Panc1 (cell line): ENCODE measurements at regions not wholly inside any gene's neighbourhood (a gene's known extent, or its start where the extent isn't known, plus 50 kb on each side); places are given as distances from the start of the nearest gene placed in this dataset.

Experiments
- ATAC-seq: fragments of 200-7000 bp; cut with Tn5 transposase; 2 replicates; pipeline ENCODE4 v1.9.1; 2020; ENCODE audit warnings: mild to moderate bottlenecking, moderate library complexity
- BruUV-seq: library from RNA; stranded (reverse); fragments of 400-500 nt; replicated peaks from 2 replicates; lab custom pipeline; 2021; lab: Mats Ljungman, UMichigan
- CTCF ChIA-PET: fragments of 300-600 bp; sonication (Branson Sonifier 250); formaldehyde crosslinking; loops from one replicate; lab custom pipeline; 2022; ENCODE audit warnings: antibody characterized with exemption; lab: Charles Lee
- POLR2A ChIA-PET: fragments of 300-600 bp; sonication (Branson Sonifier 250); formaldehyde crosslinking; loops from one replicate; lab custom pipeline; 2022; ENCODE audit warnings: antibody characterized with exemption; lab: Charles Lee
- DNase-seq: peaks from one replicate; pipeline ENCODE4 v3.0.0-alpha.2; 2010; ENCODE audit warnings: low read depth, low spot score
- H3K27ac ChIP-seq: 2 replicates; pipeline ENCODE4 v1.5.1; 2011; ENCODE audit warnings: mild to moderate bottlenecking, low read length, inconsistent platforms
- H3K27me3 ChIP-seq: fragments of 200-500 bp; sonication (Bioruptor generic); 2 replicates; pipeline ENCODE4 v1.6.0; 2014; ENCODE audit warnings: low read length, inconsistent platforms; ENCODE audit not compliant: control insufficient read depth, insufficient read depth
- H3K36me3 ChIP-seq: fragments of 200-500 bp; sonication (Bioruptor generic); 2 replicates; pipeline ENCODE4 v1.5.1; 2014; ENCODE audit warnings: inconsistent platforms, mild to moderate bottlenecking, low read length, moderate library complexity; ENCODE audit not compliant: control insufficient read depth, insufficient read depth
- H3K4me1 ChIP-seq: 2 replicates; pipeline ENCODE4 v1.5.1; 2011; ENCODE audit warnings: inconsistent platforms, mild to moderate bottlenecking, low read length, moderate library complexity; ENCODE audit not compliant: control insufficient read depth, insufficient read depth
- H3K4me3 ChIP-seq, 2 experiments: 2 replicates each; pipeline ENCODE4 v1.5.1; 2011 to 2012; ENCODE audit warnings: low read depth in 2 of 2, low read length in 2 of 2, mild to moderate bottlenecking in 2 of 2, inconsistent platforms in 1 of 2, moderate library complexity in 1 of 2
- H3K9me3 ChIP-seq: fragments of 200-500 bp; sonication (Bioruptor generic); 2 replicates; pipeline ENCODE4 v1.5.1; 2014; ENCODE audit warnings: low read depth, mild to moderate bottlenecking, inconsistent platforms, low read length, moderate library complexity; ENCODE audit not compliant: control insufficient read depth, insufficient read depth
- POLR2AphosphoS5 ChIP-seq: IDR thresholded peaks from 2 replicates; pipeline ENCODE4 v1.6.1; 2012; ENCODE audit warnings: mild to moderate bottlenecking, low read depth, low read length, moderate library complexity
- SIN3A ChIP-seq: IDR thresholded peaks from 2 replicates; pipeline ENCODE4 v1.6.1; 2012; ENCODE audit warnings: low read depth, mild to moderate bottlenecking, low read length, moderate library complexity, borderline replicate concordance; ENCODE audit not compliant: insufficient read depth
- TCF7L2 ChIP-seq: IDR thresholded peaks from 2 replicates; pipeline ENCODE4 v1.6.1; 2011; ENCODE audit warnings: mild to moderate bottlenecking, low read depth, low read length, inconsistent platforms
- in situ Hi-C: cut with HindIII; loops from 2 replicates; pipeline ENCODE4 v1.10.0; 2016; ENCODE audit warnings: low sequenced_read_pairs, low pct_unique_long_range_greater_than_20kb
- intact Hi-C: fragments of 100-400 bp; cut with micrococcal nuclease; formaldehyde crosslinking; loops from one replicate; pipeline ENCODE4 v1.10.0; 2022; ENCODE audit not compliant: unreplicated experiment
- TF ChIP-seq, protein P1 (sequence below), 2 experiments: IDR thresholded peaks; 2 replicates each; pipeline ENCODE4 v1.6.1; 2011 to 2012; ENCODE audit warnings: low read depth in 2 of 2, control low read depth in 1 of 2, low read length in 1 of 2, mild to moderate bottlenecking in 1 of 2, moderate library complexity in 1 of 2; ENCODE audit not compliant: insufficient read depth in 1 of 2
- TF ChIP-seq, protein P2 (sequence below): fragments of 450-650 bp; IDR thresholded peaks from 2 replicates; pipeline ENCODE4 v1.5.1; 2017; ENCODE audit warnings: mild to moderate bottlenecking

DNA sequence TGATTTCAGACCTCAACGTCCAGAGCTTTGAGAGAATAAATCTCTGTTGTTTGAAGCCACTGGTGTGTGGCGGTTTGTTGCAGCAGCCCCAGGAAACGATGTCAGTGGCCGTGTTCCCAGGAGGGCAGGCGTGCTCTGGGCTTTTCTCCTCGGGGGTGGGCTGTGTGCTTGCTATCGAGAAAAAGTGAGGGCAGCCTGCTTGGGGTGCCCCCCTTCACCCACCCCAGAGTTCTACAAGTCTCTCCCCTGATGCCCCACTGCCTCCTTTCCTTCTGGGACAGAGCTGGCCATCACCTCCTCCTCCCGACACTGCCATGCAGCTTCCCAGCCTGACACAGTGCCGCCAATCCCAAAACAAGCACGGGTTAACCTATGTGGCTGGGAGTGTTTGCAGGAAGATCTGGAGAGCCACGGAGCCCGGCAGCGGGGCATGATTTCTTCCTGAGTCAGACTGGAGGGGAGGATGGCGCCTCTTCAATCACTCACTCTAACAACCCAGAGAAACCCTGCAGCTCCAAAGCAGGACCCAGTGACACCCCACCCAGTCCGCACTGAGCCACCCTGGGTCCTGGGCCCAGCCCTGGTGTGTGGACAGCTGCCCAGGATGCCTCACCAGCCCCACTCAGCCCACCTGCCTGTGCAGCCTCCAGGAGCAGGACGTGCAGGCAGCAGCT lies 213.7 kb upstream of the RAB6C start:
- H3K4me1 ChIP-seq = no peaks in the 10 kb centered on the region
- DNase-seq = no peak
- TF ChIP-seq, protein P1, sequence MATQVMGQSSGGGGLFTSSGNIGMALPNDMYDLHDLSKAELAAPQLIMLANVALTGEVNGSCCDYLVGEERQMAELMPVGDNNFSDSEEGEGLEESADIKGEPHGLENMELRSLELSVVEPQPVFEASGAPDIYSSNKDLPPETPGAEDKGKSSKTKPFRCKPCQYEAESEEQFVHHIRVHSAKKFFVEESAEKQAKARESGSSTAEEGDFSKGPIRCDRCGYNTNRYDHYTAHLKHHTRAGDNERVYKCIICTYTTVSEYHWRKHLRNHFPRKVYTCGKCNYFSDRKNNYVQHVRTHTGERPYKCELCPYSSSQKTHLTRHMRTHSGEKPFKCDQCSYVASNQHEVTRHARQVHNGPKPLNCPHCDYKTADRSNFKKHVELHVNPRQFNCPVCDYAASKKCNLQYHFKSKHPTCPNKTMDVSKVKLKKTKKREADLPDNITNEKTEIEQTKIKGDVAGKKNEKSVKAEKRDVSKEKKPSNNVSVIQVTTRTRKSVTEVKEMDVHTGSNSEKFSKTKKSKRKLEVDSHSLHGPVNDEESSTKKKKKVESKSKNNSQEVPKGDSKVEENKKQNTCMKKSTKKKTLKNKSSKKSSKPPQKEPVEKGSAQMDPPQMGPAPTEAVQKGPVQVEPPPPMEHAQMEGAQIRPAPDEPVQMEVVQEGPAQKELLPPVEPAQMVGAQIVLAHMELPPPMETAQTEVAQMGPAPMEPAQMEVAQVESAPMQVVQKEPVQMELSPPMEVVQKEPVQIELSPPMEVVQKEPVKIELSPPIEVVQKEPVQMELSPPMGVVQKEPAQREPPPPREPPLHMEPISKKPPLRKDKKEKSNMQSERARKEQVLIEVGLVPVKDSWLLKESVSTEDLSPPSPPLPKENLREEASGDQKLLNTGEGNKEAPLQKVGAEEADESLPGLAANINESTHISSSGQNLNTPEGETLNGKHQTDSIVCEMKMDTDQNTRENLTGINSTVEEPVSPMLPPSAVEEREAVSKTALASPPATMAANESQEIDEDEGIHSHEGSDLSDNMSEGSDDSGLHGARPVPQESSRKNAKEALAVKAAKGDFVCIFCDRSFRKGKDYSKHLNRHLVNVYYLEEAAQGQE (IDR thresholded peaks at IDR 0.05; ENCODE audit: insufficient read depth in 1 of 2, low read depth in 2 of 2, low read length in 1 of 2) = no peak
- TF ChIP-seq POLR2AphosphoS5 (no peak), SIN3A (no peak), TCF7L2 (no peak)
- TF ChIP-seq, protein P2, sequence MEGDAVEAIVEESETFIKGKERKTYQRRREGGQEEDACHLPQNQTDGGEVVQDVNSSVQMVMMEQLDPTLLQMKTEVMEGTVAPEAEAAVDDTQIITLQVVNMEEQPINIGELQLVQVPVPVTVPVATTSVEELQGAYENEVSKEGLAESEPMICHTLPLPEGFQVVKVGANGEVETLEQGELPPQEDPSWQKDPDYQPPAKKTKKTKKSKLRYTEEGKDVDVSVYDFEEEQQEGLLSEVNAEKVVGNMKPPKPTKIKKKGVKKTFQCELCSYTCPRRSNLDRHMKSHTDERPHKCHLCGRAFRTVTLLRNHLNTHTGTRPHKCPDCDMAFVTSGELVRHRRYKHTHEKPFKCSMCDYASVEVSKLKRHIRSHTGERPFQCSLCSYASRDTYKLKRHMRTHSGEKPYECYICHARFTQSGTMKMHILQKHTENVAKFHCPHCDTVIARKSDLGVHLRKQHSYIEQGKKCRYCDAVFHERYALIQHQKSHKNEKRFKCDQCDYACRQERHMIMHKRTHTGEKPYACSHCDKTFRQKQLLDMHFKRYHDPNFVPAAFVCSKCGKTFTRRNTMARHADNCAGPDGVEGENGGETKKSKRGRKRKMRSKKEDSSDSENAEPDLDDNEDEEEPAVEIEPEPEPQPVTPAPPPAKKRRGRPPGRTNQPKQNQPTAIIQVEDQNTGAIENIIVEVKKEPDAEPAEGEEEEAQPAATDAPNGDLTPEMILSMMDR = no peak
- no peaks in the 10 kb centered on the region; the same call in 1 of the 2 replicates for H3K27me3 ChIP-seq
- H3K9me3 ChIP-seq = no peaks in the 10 kb centered on the region
- ChIA-PET POLR2A (no interaction called here), CTCF (no interaction called here)
- H3K27ac ChIP-seq = no peak overlapping the region
- H3K4me3 ChIP-seq = no peak overlapping the region
- no peaks in the 10 kb centered on the region for H3K36me3 ChIP-seq
- in situ Hi-C loops = no loop called here
- ATAC-seq = no peak
- intact Hi-C loops = no loop called here
- BruUV-seq = no TSS peak

DNA sequence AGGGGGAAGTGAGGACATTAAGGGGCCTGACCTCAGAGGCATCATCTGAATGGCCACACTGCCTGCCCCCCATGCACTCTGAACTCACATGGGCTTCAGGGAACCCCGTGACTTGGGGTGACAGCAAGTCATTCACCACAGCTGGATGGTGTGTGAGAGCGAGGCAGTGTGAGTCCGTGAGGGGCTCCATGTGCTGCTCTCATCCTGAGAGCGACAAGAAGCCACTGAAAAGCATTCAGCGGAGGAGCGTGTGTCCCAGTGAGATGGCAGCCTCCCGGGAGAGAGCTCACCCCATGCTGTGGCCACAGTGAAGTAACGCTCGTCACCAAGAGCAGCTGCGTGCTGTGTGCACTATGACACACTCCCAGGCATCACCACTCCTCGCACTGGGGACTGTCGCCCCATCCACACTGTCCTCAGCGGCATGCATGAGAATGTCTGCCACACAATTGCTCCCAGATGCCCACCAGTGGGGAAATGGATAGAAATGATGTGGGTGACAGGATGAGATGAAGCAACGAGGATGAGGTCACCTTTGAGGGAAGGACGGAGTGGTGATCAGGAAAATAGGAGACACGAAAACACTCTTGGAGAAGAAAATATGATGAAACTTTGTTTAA lies 213.0 kb upstream of the RAB6C start:
- in situ Hi-C loops = no loop called here
- intact Hi-C loops = no loop called here
- H3K27me3 ChIP-seq = peaks cover 2% of the 10 kb centered on the region; the same call in 1 of the 2 replicates
- BruUV-seq = no TSS peak
- no peak overlapping the region for H3K4me3 ChIP-seq
- TF ChIP-seq SIN3A (no peak), POLR2AphosphoS5 (no peak), TCF7L2 (no peak)
- TF ChIP-seq, protein P1 (IDR thresholded peaks at IDR 0.05; ENCODE audit: insufficient read depth in 1 of 2, low read depth in 2 of 2, low read length in 1 of 2) = no peak
- TF ChIP-seq, protein P2 = no peak
- no peaks in the 10 kb centered on the region for H3K36me3 ChIP-seq
- no peak overlapping the region for H3K27ac ChIP-seq
- no peak for DNase-seq
- POLR2A ChIA-PET = no interaction called here
- no peak for ATAC-seq
- H3K4me1 ChIP-seq = no peaks in the 10 kb centered on the region
- no peaks in the 10 kb centered on the region for H3K9me3 ChIP-seq
- CTCF ChIA-PET = no interaction called here
